ENCODE measurements at regions not wholly inside any gene's neighbourhood (a gene's known extent, or its start where the extent isn't known, plus 50 kb on each side); places are given as distances from the start of the nearest gene placed in this dataset.

DNA sequence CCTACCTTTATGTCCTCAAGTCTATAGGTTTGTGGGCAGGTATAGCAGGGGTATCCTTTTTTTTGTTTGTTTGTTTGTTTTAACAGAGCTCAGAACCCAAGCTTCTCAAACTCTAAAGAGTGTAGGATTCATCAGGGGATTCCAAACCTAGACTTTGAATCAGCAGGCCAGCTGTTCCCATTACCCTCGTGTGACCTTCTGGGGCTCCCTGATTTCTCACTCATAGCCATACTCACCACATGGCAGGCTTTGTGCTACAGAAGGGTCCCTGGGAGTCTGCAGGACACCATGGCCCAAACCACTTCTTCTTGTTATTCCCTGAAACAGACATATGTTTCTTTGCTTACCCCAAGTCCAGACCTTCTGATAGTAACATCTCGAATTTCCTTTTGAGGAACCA lies 350.8 kb upstream of the TSHZ2 start:
- no peaks in the 10 kb centered on the region for H3K36me3 ChIP-seq (ENCODE audit: insufficient read depth, low read length)
- H3K4me1 ChIP-seq (ENCODE audit: insufficient read depth, low read length, poor library complexity, severe bottlenecking), result no peaks in the 10 kb centered on the region
- intact Hi-C loops (cut with micrococcal nuclease; ENCODE audit: unreplicated experiment), result no loop called here
- no peaks in the 10 kb centered on the region for H3K9me3 ChIP-seq (ENCODE audit: low read length)
- no peak overlapping the region for H3K4me3 ChIP-seq (ENCODE audit: low read depth, low read length, poor library complexity, severe bottlenecking)
- no peaks in the 10 kb centered on the region for H4K20me1 ChIP-seq (ENCODE audit: insufficient read depth, low read length)
- ChIA-PET CTCF (ENCODE audit: unreplicated experiment) (no interaction called here), POLR2A (no interaction called here)
- BruUV-seq (replicated peaks), result no TSS peak
- no peak overlapping the region for H2AFZ ChIP-seq (ENCODE audit: low read length)
- no peak overlapping the region for H3K27ac ChIP-seq (ENCODE audit: low read depth, low read length, poor library complexity, severe bottlenecking)
- H3K9me2 ChIP-seq (ENCODE audit: insufficient read depth, low read length), result no peaks in the 10 kb centered on the region
- no peaks in the 10 kb centered on the region for H3K79me2 ChIP-seq (ENCODE audit: insufficient read depth, low read depth, low read length)
- TF ChIP-seq, protein P1, sequence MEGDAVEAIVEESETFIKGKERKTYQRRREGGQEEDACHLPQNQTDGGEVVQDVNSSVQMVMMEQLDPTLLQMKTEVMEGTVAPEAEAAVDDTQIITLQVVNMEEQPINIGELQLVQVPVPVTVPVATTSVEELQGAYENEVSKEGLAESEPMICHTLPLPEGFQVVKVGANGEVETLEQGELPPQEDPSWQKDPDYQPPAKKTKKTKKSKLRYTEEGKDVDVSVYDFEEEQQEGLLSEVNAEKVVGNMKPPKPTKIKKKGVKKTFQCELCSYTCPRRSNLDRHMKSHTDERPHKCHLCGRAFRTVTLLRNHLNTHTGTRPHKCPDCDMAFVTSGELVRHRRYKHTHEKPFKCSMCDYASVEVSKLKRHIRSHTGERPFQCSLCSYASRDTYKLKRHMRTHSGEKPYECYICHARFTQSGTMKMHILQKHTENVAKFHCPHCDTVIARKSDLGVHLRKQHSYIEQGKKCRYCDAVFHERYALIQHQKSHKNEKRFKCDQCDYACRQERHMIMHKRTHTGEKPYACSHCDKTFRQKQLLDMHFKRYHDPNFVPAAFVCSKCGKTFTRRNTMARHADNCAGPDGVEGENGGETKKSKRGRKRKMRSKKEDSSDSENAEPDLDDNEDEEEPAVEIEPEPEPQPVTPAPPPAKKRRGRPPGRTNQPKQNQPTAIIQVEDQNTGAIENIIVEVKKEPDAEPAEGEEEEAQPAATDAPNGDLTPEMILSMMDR (conservative IDR thresholded peaks at IDR 0.05; ENCODE audit: low read length), result no peak
- TF ChIP-seq EZH2phosphoT487 (IDR thresholded peaks at IDR 0.05; ENCODE audit: borderline replicate concordance, low read depth, low read length), result no peak
- no peak for DNase-seq (ENCODE audit: low spot score)
- H3K4me2 ChIP-seq (ENCODE audit: low read length), result no peak overlapping the region

DNA sequence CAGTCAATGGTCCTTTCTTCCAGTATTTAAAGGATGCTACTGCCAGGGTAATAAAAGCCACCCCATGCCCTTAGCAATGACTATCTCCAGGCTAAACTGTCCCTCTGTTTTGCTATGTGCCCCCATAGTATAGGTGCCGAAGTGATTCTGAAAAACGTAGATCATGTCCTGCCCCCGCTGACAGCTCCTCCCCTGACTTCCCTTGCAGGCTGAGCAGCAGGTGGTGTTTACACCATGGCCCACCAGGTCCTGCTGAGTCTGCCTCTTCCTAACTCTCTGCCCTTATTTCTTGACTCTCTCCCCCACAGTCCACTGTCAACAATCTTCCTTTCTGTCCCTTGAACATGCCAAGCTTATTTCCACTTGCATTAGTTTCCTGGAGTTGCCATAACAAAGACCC lies 352.5 kb upstream of the TSHZ2 start:
- intact Hi-C loops (cut with micrococcal nuclease; ENCODE audit: unreplicated experiment), result no loop called here
- no TSS peak for BruUV-seq (replicated peaks)

DNA sequence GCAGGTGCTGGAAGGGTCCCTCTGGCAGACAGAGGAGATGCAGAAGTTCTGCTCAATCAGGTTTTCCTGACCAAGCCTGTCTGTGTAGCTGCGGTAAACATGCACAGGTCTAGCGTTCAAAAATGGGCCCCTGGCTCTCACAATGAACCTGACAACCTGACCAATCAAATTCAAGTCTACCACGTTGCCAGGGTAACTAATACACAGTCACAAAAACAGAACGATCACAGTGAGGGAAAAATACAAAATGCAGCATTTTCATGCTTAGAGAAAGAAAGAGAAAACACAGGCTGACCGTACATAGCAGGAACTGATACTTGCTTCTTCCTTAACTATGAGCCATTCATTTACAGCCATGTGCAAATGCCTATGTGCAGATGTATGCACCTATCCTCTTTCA lies 353.1 kb upstream of the TSHZ2 start:
- POLR2A ChIA-PET, result interaction anchor here (0.9 kb wide), 1 partner anchor 13 kb away, joined by 3 read pairs; no protein-coding TSS in a partner anchor
- no TSS peak for BruUV-seq (replicated peaks)
- no peak overlapping the region for H2AFZ ChIP-seq (ENCODE audit: low read length)
- no peaks in the 10 kb centered on the region for H3K9me2 ChIP-seq (ENCODE audit: insufficient read depth, low read length)
- H4K20me1 ChIP-seq (ENCODE audit: insufficient read depth, low read length), result no peaks in the 10 kb centered on the region
- intact Hi-C loops (cut with micrococcal nuclease; ENCODE audit: unreplicated experiment), result no loop called here
- H3K27ac ChIP-seq (ENCODE audit: low read depth, low read length, poor library complexity, severe bottlenecking), result no peak overlapping the region
- H3K9me3 ChIP-seq (ENCODE audit: low read length), result no peaks in the 10 kb centered on the region
- DNase-seq (ENCODE audit: low spot score), result no peak
- H3K4me1 ChIP-seq (ENCODE audit: insufficient read depth, low read length, poor library complexity, severe bottlenecking), result no peaks in the 10 kb centered on the region
- TF ChIP-seq, protein P1 (conservative IDR thresholded peaks at IDR 0.05; ENCODE audit: low read length), result no peak
- no peak for TF ChIP-seq EZH2phosphoT487 (IDR thresholded peaks at IDR 0.05; ENCODE audit: borderline replicate concordance, low read depth, low read length)
- CTCF ChIA-PET (ENCODE audit: unreplicated experiment), result no interaction called here
- H3K36me3 ChIP-seq (ENCODE audit: insufficient read depth, low read length), result no peaks in the 10 kb centered on the region
- H3K4me3 ChIP-seq (ENCODE audit: low read depth, low read length, poor library complexity, severe bottlenecking), result no peak overlapping the region
- H3K4me2 ChIP-seq (ENCODE audit: low read length), result no peak overlapping the region
- no peaks in the 10 kb centered on the region for H3K79me2 ChIP-seq (ENCODE audit: insufficient read depth, low read depth, low read length)

More for the DNA sequence above, 352.5 kb upstream of the TSHZ2 start:
- H3K4me1 ChIP-seq (ENCODE audit: insufficient read depth, low read length, poor library complexity, severe bottlenecking), result no peaks in the 10 kb centered on the region
- H3K4me3 ChIP-seq (ENCODE audit: low read depth, low read length, poor library complexity, severe bottlenecking), result no peak overlapping the region
- TF ChIP-seq EZH2phosphoT487 (IDR thresholded peaks at IDR 0.05; ENCODE audit: borderline replicate concordance, low read depth, low read length), result no peak
- TF ChIP-seq, protein P1 (conservative IDR thresholded peaks at IDR 0.05; ENCODE audit: low read length), result no peak
- no peaks in the 10 kb centered on the region for H3K9me3 ChIP-seq (ENCODE audit: low read length)
- no peak overlapping the region for H2AFZ ChIP-seq (ENCODE audit: low read length)
- H4K20me1 ChIP-seq (ENCODE audit: insufficient read depth, low read length), result no peaks in the 10 kb centered on the region
- H3K79me2 ChIP-seq (ENCODE audit: insufficient read depth, low read depth, low read length), result no peaks in the 10 kb centered on the region
- no peaks in the 10 kb centered on the region for H3K36me3 ChIP-seq (ENCODE audit: insufficient read depth, low read length)
- ChIA-PET CTCF (ENCODE audit: unreplicated experiment) (no interaction called here), POLR2A (no interaction called here)
- no peak overlapping the region for H3K4me2 ChIP-seq (ENCODE audit: low read length)
- DNase-seq (ENCODE audit: low spot score), result no peak
- H3K9me2 ChIP-seq (ENCODE audit: insufficient read depth, low read length), result no peaks in the 10 kb centered on the region
- H3K27ac ChIP-seq (ENCODE audit: low read depth, low read length, poor library complexity, severe bottlenecking), result no peak overlapping the region
